ENCODE measurements at regions not wholly inside any gene's neighbourhood (a gene's known extent, or its start where the extent isn't known, plus 50 kb on each side); places are given as distances from the start of the nearest gene placed in this dataset.

DNA sequence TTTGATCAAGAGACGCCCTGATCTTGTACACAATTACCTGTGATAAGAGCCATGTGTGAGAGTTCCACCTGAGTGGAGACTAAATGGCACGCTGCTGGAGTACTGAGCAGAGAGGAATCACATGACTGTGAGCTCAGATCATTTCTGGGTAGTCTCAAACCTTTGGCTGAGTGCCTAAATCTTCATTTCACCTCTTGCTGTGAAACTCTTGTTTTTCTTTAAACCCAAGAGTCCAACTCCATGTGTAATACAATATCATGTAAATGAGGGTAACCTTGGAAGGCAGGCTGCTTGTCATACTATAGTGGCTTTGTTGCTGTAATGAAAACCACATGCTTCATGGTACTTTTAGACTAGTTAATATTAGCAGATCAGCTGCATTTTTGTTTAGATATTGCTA lies 156.9 kb downstream of the CAND1 start:
- DNase-seq (ENCODE audit: low spot score) = no peak

GRCh38 chr12:67427336-67427735 lies 158.2 kb downstream of the CAND1 start:
- DNase-seq (ENCODE audit: low spot score) = no peak

DNA sequence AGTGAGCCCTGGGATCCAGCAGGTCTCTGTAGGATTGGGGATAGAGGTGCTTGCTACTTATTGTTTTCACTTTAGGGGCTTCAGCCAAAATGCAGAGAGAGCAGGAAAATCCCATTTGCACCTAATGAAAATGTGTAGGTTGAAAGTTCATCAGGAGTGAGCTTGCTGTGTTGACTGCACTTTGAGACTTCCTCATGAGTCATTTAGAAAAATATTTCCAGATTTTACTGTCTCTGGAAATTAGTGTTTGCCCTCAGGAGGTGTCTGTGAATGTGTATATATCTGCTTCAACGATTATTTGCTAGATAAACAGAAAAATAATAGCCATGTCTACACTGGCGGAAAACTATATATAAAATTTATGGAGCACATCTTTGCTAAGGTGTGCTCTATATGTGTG lies 159.3 kb downstream of the CAND1 start:
- no peak for DNase-seq (ENCODE audit: low spot score)

DNA sequence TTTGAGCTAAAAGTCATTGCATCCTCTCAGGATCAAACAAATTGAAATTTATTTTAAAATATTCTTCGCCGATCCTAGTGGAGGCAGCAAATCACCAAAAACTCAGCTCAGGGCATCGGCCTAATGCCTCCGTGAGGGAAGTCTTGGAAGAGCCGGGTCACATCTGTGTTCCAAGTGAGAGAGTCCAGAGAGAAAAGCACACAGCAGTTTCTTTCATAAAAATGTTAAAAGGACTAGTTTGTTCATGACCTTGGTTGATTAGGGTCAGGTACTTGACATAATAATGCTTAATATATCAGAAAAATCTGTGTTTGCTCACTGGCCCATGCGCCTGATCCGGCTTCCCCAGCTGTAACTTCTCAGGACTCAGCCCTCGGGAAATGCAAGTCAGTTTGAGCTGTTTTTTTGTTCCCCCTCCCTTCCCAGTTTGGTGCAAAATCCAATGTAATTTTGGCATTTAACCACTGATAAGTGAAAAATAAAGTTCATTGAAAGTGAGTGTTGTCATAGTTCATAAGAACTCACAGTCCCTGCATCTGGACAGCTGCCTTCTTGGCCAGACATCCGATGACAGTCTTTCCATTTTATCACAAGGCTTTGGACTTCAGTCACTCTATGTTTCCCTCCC lies 161.7 kb downstream of the CAND1 start:
- DNase-seq (ENCODE audit: low spot score) = no peak

- no peak for DNase-seq (ENCODE audit: low spot score)
These were observed 162.4 kb downstream of the CAND1 start for GRCh38 chr12:67431411-67432020.

GRCh38 chr12:67433385-67434175 lies 164.4 kb downstream of the CAND1 start:
- no peak for DNase-seq (ENCODE audit: low spot score)

DNA sequence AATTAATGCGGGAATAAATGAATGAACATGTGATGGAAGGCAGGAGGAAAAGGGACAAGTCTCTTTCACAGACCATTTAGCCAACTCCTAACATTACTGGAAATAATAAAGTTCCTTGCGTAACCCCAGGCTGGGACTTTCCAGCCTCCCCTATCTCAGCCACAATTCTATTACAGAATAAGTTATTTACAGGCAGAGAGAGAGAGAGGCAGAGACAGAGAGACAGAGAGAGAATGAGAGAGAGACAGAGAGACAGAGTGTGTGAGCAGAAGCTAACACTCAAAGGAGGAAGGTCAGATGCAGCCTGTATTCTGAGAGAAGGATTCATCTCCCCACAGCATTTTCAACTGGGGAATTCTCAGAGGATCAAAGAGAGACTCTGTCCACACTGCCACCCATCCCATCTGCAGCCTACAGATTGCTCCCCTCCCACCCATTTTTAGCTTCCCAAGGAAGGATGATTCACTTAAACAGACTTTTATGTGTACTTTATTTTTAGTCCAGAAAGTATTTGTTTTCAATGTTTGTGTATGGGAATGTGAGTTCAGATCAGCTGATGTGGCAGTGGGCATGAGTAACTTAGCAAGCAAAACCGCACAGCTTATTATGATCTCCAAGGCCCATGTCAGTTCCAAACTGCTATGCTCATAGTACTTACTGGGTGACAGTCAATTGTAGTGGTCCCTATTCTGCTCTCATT lies 165.7 kb downstream of the CAND1 start:
- no peak for DNase-seq (ENCODE audit: low spot score)

DNA sequence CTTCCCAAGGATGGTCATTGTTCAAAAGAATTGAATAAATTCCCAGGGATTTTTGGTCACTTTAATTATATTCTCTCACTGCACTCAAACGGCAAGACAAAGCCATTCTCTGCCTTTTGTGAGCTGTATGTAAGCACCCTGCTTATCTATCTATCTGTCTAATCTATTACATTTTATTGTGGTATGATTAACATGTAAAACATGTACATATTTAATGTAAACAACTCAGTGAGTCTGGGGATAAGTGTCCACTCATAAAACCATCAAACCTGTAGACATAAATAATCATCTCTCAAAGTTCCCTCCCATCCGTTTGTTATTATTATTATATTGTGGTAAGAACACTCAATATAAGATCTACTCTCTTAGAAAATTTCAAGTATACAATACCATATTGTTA lies 167.1 kb downstream of the CAND1 start:
- no peak for DNase-seq (ENCODE audit: low spot score)

DNA sequence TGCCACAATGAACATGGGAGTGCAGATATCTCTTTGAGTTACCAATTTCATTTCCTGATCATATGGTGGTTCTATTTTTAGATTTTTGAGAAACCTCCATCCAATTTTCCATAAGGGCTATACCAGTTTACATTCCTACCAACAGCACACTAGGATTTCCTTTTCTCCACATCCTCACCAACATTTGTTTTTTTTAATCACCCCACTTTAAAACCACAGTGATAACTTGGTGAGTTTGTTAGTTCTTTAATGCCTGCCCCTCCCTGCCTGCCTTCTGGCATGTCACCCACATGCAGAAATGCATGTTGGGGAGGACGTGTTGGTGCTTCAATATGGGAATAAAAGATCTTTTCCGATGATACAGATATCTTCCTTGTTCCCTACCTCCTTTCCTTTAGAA lies 167.9 kb downstream of the CAND1 start:
- DNase-seq (ENCODE audit: low spot score) = no peak

GRCh38 chr12:67439611-67440010 lies 170.5 kb downstream of the CAND1 start:
- DNase-seq (ENCODE audit: low spot score) = no peak

DNA sequence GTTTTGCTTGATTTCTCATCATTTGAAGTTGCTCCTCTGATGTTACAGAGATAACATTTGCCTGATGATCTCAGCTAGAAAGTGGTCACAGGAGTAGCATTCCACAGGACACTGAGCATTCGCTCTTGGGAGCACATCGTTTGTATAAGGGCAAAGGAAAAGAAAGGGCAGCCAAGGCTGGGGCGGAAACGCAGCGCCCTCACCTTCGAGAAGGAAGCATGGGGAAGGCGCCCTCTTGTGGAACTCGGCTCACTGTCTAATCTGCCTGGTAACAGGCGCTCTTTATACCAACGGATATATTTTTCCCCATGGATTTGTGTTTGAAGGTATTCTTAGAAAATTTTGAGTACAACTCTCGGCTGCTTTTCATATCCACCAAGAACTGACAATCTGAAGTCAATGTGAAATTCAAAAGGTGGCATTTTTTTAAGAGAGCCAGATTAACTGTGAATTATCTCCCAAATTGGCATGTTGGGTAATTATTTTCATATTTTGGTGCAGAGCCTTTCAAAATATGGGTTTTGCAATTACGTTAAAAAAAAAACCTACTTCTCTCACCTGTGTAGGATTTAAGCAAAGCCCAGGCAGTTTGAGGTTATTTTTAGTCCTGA lies 172.7 kb downstream of the CAND1 start:
- peak; percentile 86 for DNase-seq (ENCODE audit: low spot score)

- no peak for DNase-seq (ENCODE audit: low spot score)
These were observed 173.2 kb downstream of the CAND1 start for GRCh38 chr12:67442347-67442841.

- DNase-seq (ENCODE audit: low spot score) = no peak
These were observed 173.7 kb downstream of the CAND1 start for GRCh38 chr12:67442896-67443295.

GRCh38 chr12:67444542-67444941 lies 175.4 kb downstream of the CAND1 start:
- no peak for DNase-seq (ENCODE audit: low spot score)

GRCh38 chr12:67446716-67447115 lies 177.6 kb downstream of the CAND1 start:
- no peak for DNase-seq (ENCODE audit: low spot score)

DNA sequence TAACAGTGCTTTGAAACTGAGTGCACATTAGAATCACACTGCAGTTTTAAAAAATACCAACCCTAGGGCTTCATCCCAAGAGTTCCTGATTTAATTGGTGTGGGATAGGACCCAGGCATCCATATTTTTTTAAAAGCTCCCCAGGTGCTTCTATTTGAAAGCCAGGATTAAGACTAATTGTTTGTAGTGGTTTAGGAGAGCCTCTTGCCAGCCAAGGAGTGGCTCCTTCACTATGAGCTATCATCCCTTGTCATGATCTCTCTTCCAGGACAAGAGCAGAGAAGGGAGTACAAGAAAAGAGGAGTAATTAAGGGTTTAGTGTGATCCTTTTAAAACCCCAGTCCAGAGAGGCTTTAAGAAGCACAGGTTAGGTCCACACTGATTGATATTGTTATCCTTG lies 178.0 kb downstream of the CAND1 start:
- no peak for DNase-seq (ENCODE audit: low spot score)

- DNase-seq (ENCODE audit: low spot score) = no peak
These were observed 180.5 kb downstream of the CAND1 start for GRCh38 chr12:67449591-67450052.

DNA sequence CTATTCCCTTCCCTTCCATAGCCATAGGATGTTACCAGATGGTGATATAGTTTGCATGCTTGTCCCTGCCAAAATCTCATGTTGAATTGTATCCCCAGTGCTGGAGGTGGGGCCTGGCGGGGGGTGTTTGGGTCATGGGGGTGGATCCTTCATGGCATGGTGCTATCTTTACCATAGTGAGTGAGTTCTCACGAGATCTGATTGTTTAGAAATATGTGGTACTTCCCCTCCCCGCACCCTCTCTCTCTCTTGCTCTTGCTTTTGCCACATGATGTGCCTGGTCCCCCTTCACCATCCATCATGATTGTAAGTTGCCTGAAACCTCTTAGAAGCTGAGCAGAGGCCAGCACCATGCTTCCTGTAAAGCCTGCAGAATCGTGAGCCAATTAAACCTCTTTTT lies 181.3 kb downstream of the CAND1 start:
- DNase-seq (ENCODE audit: low spot score) = no peak

- no peak for DNase-seq (ENCODE audit: low spot score)
These were observed 182.0 kb downstream of the CAND1 start for GRCh38 chr12:67451206-67451605.

DNA sequence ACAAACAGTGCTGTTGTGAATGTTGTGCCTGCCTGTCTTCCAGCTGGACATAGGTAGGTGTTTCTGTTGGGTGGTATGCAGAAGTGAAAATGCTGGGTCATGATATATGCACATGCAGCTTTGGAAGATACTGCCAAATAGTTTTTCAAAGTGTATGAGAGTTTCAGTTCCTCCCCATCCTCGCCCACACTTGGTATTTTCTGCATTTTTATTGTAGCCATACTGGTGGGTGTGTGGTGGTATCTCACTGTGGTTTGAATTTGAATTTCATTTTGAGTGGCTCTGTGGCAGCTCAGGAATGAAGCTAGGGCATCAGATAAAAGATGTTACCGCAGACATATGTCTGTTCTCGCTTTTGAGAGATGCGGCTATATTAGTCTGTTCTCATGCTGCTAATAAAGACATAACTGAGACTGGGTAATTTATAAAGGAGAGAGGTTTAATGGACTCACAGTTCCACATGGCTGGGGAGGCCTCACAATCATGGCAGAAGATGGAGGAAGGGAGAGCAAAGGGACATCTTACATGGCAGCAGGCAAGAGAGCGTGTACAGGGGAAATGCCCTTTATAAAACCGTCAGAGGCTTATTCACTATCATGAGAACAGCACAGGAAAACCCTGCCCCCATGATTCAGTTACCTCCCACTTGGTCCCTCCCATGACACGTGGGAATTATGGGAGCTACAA lies 183.1 kb downstream of the CAND1 start:
- DNase-seq (ENCODE audit: low spot score) = no peak

GRCh38 chr12:67453191-67453590 lies 184.0 kb downstream of the CAND1 start:
- no peak for DNase-seq (ENCODE audit: low spot score)
